Gastroesophageal sphincter (tissue), 4 donors: ENCODE measurements at regions not wholly inside any gene's neighbourhood (a gene's known extent, or its start where the extent isn't known, plus 50 kb on each side); places are given as distances from the start of the nearest gene placed in this dataset.

Experiments used
- ATAC-seq: fragments of 150-250 bp; one replicate; pipeline ENCODE4 v1.9.1; 2016; ENCODE audit warnings: mild to moderate bottlenecking, moderate library complexity
- H3K27ac ChIP-seq, 4 donors: fragments of 200-600 bp; sonication (generic) in 3 of 4; 1 replicate in 3 of 4; 2 replicates in 1 of 4; pipeline ENCODE4 v1.5.1; 2016 to 2019
- H3K27me3 ChIP-seq: fragments of 200-600 bp; sonication (generic); one replicate; pipeline ENCODE4 v1.5.1; 2019
- H3K36me3 ChIP-seq, 2 donors: fragments of 200-600 bp; sonication (generic); one replicate each; pipeline ENCODE4 v1.5.1; 2019; ENCODE audit warnings: control low read depth in 1 of 2
- H3K4me1 ChIP-seq, 3 donors: fragments of 200-600 bp; sonication (generic); 1 replicate in 2 of 3; 2 replicates in 1 of 3; pipeline ENCODE4 v1.5.1; 2016 to 2019; ENCODE audit warnings: control low read depth in 2 of 3
- H3K4me3 ChIP-seq, 2 donors: fragments of 200-600 bp; sonication (generic); one replicate each; pipeline ENCODE4 v1.5.1; 2019; ENCODE audit warnings: mild to moderate bottlenecking in 1 of 2, moderate library complexity in 1 of 2
- H3K9me3 ChIP-seq, 3 donors: fragments of 200-600 bp; sonication (generic); one replicate each; pipeline ENCODE4 v1.5.1; 2017 to 2019; ENCODE audit warnings: control low read depth in 2 of 3
- EP300 ChIP-seq: sonication (generic); formaldehyde crosslinking; IDR thresholded peaks from one replicate; pipeline ENCODE4 v1.6.1; 2017; ENCODE audit warnings: antibody characterized with exemption, mild to moderate bottlenecking
- POLR2A ChIP-seq, 2 donors: fragments of 450-650 bp; IDR thresholded peaks; one replicate each; pipeline ENCODE4 v1.6.1; 2017; ENCODE audit warnings: antibody characterized with exemption in 2 of 2, mild to moderate bottlenecking in 2 of 2, moderate library complexity in 1 of 2
- POLR2AphosphoS5 ChIP-seq: sonication (generic); formaldehyde crosslinking; IDR thresholded peaks from one replicate; pipeline ENCODE4 v1.6.1; 2017; ENCODE audit warnings: antibody characterized with exemption
- WGBS, 2 donors: methylation state at CpG; one replicate each; pipeline ENCODE4 v1.1.5; 2018; ENCODE audit warnings: low coverage in 1 of 2; 5-methylcytosine and 5-hydroxymethylcytosine counted together
- TF ChIP-seq, protein P1 (sequence below), 4 experiments: fragments of 200-600 bp in 2 of 4; fragments of 450-650 bp in 2 of 4; sonication (generic) in 1 of 4; IDR thresholded peaks; one replicate each; pipeline ENCODE4 v1.5.1; 2017 to 2019; ENCODE audit warnings: antibody characterized with exemption in 4 of 4, mild to moderate bottlenecking in 2 of 4, moderate library complexity in 2 of 4

DNA sequence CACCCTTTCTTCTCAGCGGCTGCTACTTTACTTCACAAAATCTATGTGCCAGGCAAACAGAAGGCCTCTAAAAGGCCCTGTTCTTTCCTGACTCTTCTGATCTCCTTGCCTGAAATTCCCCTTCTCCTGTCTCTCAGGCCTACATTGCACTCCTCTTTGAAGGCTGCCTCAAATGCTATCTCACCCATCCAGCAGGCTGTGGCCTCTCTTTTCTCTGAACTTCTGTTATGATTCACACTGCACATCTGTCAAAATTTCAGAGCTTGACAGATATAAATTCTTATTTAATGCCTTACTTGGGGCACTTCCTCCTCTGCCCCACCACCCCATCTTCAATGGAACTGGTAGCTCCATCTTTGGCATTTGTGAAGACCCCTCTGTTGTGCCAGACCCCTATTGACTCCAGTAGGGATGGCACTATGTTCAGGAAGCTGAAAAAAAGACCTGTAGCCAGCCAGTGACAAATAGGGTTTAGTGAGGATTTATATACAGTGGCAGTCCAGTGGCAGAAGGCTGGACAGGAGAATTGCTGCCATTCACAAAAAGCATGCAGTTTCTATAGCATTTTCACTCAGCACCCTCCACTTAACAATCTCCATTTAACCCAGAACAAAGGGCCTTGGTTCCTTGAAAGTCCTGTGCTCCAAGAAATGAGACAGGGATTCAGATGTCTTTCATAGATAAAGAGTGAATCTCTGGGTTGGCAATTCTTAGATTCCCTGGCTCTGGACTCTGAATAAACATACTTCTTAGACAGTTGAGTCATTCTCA lies 415.8 kb upstream of the GRM7 start:
- Histone ChIP-seq H3K4me1 (no peaks in the 10 kb centered on the region), H3K36me3 (no peaks in the 10 kb centered on the region), H3K27me3 (no peaks in the 10 kb centered on the region), H3K27ac (no peak overlapping the region), H3K4me3 (no peak overlapping the region), H3K9me3 (no peaks in the 10 kb centered on the region)
- TF ChIP-seq POLR2A (IDR thresholded peaks at IDR 0.05) (no peak), POLR2AphosphoS5 (no peak)
- TF ChIP-seq, protein P1, sequence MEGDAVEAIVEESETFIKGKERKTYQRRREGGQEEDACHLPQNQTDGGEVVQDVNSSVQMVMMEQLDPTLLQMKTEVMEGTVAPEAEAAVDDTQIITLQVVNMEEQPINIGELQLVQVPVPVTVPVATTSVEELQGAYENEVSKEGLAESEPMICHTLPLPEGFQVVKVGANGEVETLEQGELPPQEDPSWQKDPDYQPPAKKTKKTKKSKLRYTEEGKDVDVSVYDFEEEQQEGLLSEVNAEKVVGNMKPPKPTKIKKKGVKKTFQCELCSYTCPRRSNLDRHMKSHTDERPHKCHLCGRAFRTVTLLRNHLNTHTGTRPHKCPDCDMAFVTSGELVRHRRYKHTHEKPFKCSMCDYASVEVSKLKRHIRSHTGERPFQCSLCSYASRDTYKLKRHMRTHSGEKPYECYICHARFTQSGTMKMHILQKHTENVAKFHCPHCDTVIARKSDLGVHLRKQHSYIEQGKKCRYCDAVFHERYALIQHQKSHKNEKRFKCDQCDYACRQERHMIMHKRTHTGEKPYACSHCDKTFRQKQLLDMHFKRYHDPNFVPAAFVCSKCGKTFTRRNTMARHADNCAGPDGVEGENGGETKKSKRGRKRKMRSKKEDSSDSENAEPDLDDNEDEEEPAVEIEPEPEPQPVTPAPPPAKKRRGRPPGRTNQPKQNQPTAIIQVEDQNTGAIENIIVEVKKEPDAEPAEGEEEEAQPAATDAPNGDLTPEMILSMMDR (IDR thresholded peaks at IDR 0.05) = no peak
- 100% methylated on average over 1 of the region's 1 CpG; no CpG with 5 or more reads in 1 of the 2 donors for WGBS, 2 donors
- ATAC-seq = no peak

DNA sequence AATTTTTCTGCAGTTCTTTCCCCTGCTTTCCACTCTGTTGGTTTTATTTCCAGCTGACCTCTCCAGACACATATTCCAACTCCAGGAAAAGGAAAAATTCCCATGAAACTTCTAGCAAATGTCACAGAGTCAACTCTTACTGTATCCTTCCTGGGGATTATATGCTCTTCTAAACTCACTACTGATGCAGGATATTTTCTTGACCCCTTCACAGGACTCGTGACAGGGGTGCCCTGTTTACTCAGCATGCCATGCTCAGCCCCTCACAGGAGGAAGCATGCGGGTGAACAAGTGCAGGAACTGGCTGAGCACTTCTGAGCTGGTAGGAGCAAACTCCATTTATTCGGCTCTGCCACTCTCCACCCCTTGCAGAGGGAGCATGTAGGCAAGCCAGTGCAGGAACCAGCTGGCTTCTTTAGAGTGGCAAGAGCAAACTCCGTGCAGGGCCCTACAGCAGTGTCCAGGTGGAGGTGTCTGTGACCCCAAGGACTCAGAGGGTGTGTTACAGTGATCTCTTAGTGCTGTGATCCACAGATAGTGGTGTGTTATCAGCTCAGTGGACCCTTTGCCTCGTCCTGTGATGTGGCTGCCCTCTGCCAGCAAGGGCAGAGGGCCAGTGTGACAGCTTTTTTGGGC lies 413.6 kb upstream of the GRM7 start:
- Histone ChIP-seq H3K27ac (no peak overlapping the region), H3K9me3 (no peaks in the 10 kb centered on the region), H3K27me3 (no peaks in the 10 kb centered on the region), H3K36me3 (no peaks in the 10 kb centered on the region), H3K4me3 (no peak overlapping the region), H3K4me1 (no peaks in the 10 kb centered on the region)
- no peak for ATAC-seq
- TF ChIP-seq POLR2A (IDR thresholded peaks at IDR 0.05) (no peak), EP300 (no peak), POLR2AphosphoS5 (no peak)
- TF ChIP-seq, protein P1 (IDR thresholded peaks at IDR 0.05) = no peak
- WGBS, 2 donors = 75 to 80% methylated on average over 2 to 3 of the region's 5 CpGs

DNA sequence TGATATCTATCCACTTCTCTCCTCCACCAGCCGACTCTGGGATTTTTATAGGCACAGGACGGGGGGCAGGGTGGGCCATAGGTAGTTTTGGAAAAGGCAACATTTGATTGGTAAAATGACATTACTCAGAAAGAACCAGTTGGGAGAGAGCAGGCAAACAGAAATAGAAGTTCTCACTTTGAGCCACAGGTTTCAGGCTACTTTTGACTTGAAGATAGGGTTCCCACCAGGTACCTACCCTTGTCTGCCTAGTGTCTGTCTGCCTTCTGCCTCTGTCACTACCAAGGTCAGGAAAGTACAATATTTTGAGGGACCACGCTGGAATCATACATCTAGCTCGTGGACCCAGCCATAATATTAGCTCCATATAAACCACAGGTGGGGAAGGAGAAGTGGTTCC lies 412.9 kb upstream of the GRM7 start:
- Histone ChIP-seq H3K27me3 (no peaks in the 10 kb centered on the region), H3K27ac (no peak overlapping the region), H3K9me3 (no peaks in the 10 kb centered on the region), H3K4me3 (no peak overlapping the region), H3K4me1 (no peaks in the 10 kb centered on the region), H3K36me3 (no peaks in the 10 kb centered on the region)
- TF ChIP-seq POLR2AphosphoS5 = no peak
- no peak for TF ChIP-seq POLR2A (IDR thresholded peaks at IDR 0.05)
- TF ChIP-seq, protein P1 (IDR thresholded peaks at IDR 0.05) = no peak
- TF ChIP-seq EP300 = no peak
- ATAC-seq = no peak
- 92 to 100% methylated on average over 1 to 2 of the region's 4 CpGs for WGBS, 2 donors

DNA sequence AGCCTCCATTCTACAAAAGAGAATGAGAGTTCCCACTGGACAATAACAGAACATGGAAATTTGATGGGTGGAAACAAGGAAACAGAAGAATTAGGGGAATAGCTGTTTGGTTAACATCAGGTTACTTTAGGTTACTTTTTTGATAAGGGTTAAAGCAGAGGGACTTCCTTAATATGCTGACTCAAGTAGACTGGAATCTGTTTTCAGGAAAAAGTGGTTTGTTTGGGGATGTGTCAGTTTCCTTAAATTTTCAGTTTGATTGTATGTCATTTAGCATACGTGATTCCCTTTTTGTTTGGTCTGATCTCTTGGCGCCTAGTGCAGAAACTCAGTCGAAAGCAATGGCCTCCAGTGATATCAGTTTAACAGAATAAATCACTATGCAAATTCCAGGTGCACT lies 411.8 kb upstream of the GRM7 start:
- Histone ChIP-seq H3K27me3 (no peaks in the 10 kb centered on the region), H3K36me3 (no peaks in the 10 kb centered on the region), H3K9me3 (no peaks in the 10 kb centered on the region), H3K4me3 (no peak overlapping the region), H3K27ac (no peak overlapping the region), H3K4me1 (no peaks in the 10 kb centered on the region)
- no peak for TF ChIP-seq EP300
- no peak for TF ChIP-seq POLR2AphosphoS5
- TF ChIP-seq, protein P1 (IDR thresholded peaks at IDR 0.05) = no peak
- no peak for TF ChIP-seq POLR2A (IDR thresholded peaks at IDR 0.05)
- WGBS, 2 donors = 66 to 83% methylated on average over 3 of the region's 3 CpGs
- no peak for ATAC-seq

DNA sequence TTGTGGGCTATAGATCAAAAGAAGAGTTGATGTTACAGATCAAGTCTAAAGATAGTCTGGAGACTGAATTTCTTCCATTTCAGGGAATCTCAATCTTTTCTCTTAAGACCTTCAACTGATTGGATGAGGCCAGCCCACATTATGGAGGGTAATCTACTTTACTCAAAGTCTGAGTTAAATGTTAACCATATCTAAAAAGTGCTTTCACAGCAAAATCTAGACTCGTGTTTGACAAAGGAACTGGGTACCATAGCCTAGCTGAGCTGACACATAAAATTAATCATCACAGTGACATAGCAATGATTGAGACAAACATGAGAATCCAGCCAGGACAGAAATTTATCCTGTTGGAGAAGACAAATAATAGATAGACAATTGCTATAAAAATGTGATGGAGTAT lies 407.9 kb upstream of the GRM7 start:
- no peak for TF ChIP-seq EP300
- TF ChIP-seq, protein P1 (IDR thresholded peaks at IDR 0.05) = no peak
- TF ChIP-seq POLR2AphosphoS5 = no peak
- TF ChIP-seq POLR2A (IDR thresholded peaks at IDR 0.05) = no peak
- ATAC-seq = no peak
- 62 to 83% methylated on average over 1 of the region's 1 CpG for WGBS, 2 donors

More for the DNA sequence above, 407.9 kb upstream of the GRM7 start:
- Histone ChIP-seq H3K4me3 (no peak overlapping the region), H3K27ac (no peak overlapping the region), H3K36me3 (no peaks in the 10 kb centered on the region), H3K4me1 (no peaks in the 10 kb centered on the region), H3K27me3 (no peaks in the 10 kb centered on the region), H3K9me3 (no peaks in the 10 kb centered on the region)
